Activated naive CD4-positive, alpha-beta T cell treated with anti-CD3 and anti-CD28 coated beads, Interleukin-2, amount 50 U/mL, for 72 hours (primary cell): ENCODE measurements at regions not wholly inside any gene's neighbourhood (a gene's known extent, or its start where the extent isn't known, plus 50 kb on each side); places are given as distances from the start of the nearest gene placed in this dataset.

Experiments
- ATAC-seq, 2 donors: fragments of 150-1000 bp; cut with Tn5 transposase; 2 replicates each; pipeline ENCODE4 v1.10.0; 2021; ENCODE audit warnings: mild to moderate bottlenecking in 2 of 2, moderate library complexity in 2 of 2
- DNase-seq, 2 donors: peaks; one replicate each; pipeline ENCODE4 v3.0.0; 2021 to 2022; ENCODE audit warnings: low spot score in 2 of 2
- H3K27ac Mint-ChIP-seq, 2 donors: one replicate each; pipeline ENCODE4 v1.8.0; 2022; ENCODE audit warnings: mild to moderate bottlenecking in 2 of 2, mixed read lengths in 2 of 2
- H3K36me3 Mint-ChIP-seq, 2 donors: one replicate each; pipeline ENCODE4 v1.8.0; 2022; ENCODE audit warnings: mixed read lengths in 2 of 2
- H3K9me3 Mint-ChIP-seq, 2 donors: one replicate each; pipeline ENCODE4 v1.8.0; 2022; ENCODE audit warnings: mixed read lengths in 2 of 2

GRCh38 chr3:99021466-99021865, 120.0 kb upstream of the DCBLD2 start:
- H3K9me3 Mint-ChIP-seq: no peaks in the 10 kb centered on the region
- H3K27ac Mint-ChIP-seq: no peak overlapping the region
- H3K36me3 Mint-ChIP-seq: no peaks in the 10 kb centered on the region
- no peak for DNase-seq
- ATAC-seq: no peak

GRCh38 chr3:99016452-99016851, 115.0 kb upstream of the DCBLD2 start:
- no peak overlapping the region for H3K27ac Mint-ChIP-seq
- DNase-seq (no peak), ATAC-seq (no peak)
- no peaks in the 10 kb centered on the region for H3K36me3 Mint-ChIP-seq
- no peaks in the 10 kb centered on the region for H3K9me3 Mint-ChIP-seq

GRCh38 chr3:99013777-99014315, 112.4 kb upstream of the DCBLD2 start:
- ATAC-seq: no peak
- Mint-ChIP-seq H3K27ac (no peak overlapping the region), H3K36me3 (no peaks in the 10 kb centered on the region), H3K9me3 (no peaks in the 10 kb centered on the region)
- no peak for DNase-seq

- Mint-ChIP-seq H3K27ac (no peak overlapping the region), H3K9me3 (no peaks in the 10 kb centered on the region), H3K36me3 (no peaks in the 10 kb centered on the region)
- DNase-seq (no peak), ATAC-seq (no peak)
These were observed 111.6 kb upstream of the DCBLD2 start for GRCh38 chr3:99013077-99013476.

GRCh38 chr3:99012051-99012450, 110.6 kb upstream of the DCBLD2 start:
- no peak overlapping the region for H3K27ac Mint-ChIP-seq
- no peaks in the 10 kb centered on the region for H3K9me3 Mint-ChIP-seq
- H3K36me3 Mint-ChIP-seq: no peaks in the 10 kb centered on the region
- ATAC-seq: no peak
- DNase-seq: no peak

- Mint-ChIP-seq H3K27ac (no peak overlapping the region), H3K36me3 (no peaks in the 10 kb centered on the region), H3K9me3 (no peaks in the 10 kb centered on the region)
- no peak for ATAC-seq
- no peak for DNase-seq
These were observed 108.4 kb upstream of the DCBLD2 start for GRCh38 chr3:99009851-99010250.

- ATAC-seq (no peak), DNase-seq (no peak)
- no peak overlapping the region for H3K27ac Mint-ChIP-seq
- H3K9me3 Mint-ChIP-seq: peaks cover 0 to 4% of the 10 kb centered on the region in 2 donors
- no peaks in the 10 kb centered on the region for H3K36me3 Mint-ChIP-seq
These were observed 105.2 kb upstream of the DCBLD2 start for GRCh38 chr3:99006686-99007085.

- DNase-seq (no peak), ATAC-seq (no peak)
- Mint-ChIP-seq H3K9me3 (peaks cover 0 to 4% of the 10 kb centered on the region in 2 donors), H3K27ac (no peak overlapping the region), H3K36me3 (no peaks in the 10 kb centered on the region)
These were observed 98.2 kb upstream of the DCBLD2 start for GRCh38 chr3:98999675-99000074.

- no peaks in the 10 kb centered on the region for H3K36me3 Mint-ChIP-seq
- peaks cover 0 to 5% of the 10 kb centered on the region in 2 donors for H3K9me3 Mint-ChIP-seq
- H3K27ac Mint-ChIP-seq: no peak overlapping the region
- DNase-seq: no peak
- no peak for ATAC-seq
These were observed 92.8 kb upstream of the DCBLD2 start for GRCh38 chr3:98994128-98994762.

GRCh38 chr3:98991393-98991792, 89.9 kb upstream of the DCBLD2 start:
- DNase-seq: no peak
- Mint-ChIP-seq H3K27ac (no peak overlapping the region), H3K9me3 (peaks cover 0 to 5% of the 10 kb centered on the region in 2 donors), H3K36me3 (no peaks in the 10 kb centered on the region)
- no peak for ATAC-seq

GRCh38 chr3:98990657-98991056, 89.2 kb upstream of the DCBLD2 start:
- peaks cover 0 to 5% of the 10 kb centered on the region in 2 donors for H3K9me3 Mint-ChIP-seq
- no peak for DNase-seq
- no peaks in the 10 kb centered on the region for H3K36me3 Mint-ChIP-seq
- ATAC-seq: no peak
- no peak overlapping the region for H3K27ac Mint-ChIP-seq

- DNase-seq: no peak
- Mint-ChIP-seq H3K27ac (no peak overlapping the region), H3K36me3 (no peaks in the 10 kb centered on the region), H3K9me3 (no peaks in the 10 kb centered on the region)
- no peak for ATAC-seq
These were observed 84.6 kb upstream of the DCBLD2 start for GRCh38 chr3:98986073-98986472.

- no peak for ATAC-seq
- DNase-seq: no peak
- H3K27ac Mint-ChIP-seq: no peak overlapping the region
- H3K9me3 Mint-ChIP-seq: no peaks in the 10 kb centered on the region
- H3K36me3 Mint-ChIP-seq: no peaks in the 10 kb centered on the region
These were observed 83.9 kb upstream of the DCBLD2 start for GRCh38 chr3:98985431-98985830.

GRCh38 chr3:98984024-98984423, 82.5 kb upstream of the DCBLD2 start:
- Mint-ChIP-seq H3K27ac (no peak overlapping the region), H3K9me3 (no peaks in the 10 kb centered on the region), H3K36me3 (no peaks in the 10 kb centered on the region)
- DNase-seq (no peak), ATAC-seq (no peak)

GRCh38 chr3:98982351-98982750, 80.9 kb upstream of the DCBLD2 start:
- Mint-ChIP-seq H3K27ac (no peak overlapping the region), H3K36me3 (no peaks in the 10 kb centered on the region), H3K9me3 (no peaks in the 10 kb centered on the region)
- DNase-seq (no peak), ATAC-seq (no peak)

GRCh38 chr3:98980915-98981596, 79.6 kb upstream of the DCBLD2 start:
- Mint-ChIP-seq H3K9me3 (no peaks in the 10 kb centered on the region), H3K27ac (no peak overlapping the region), H3K36me3 (peaks cover 0 to 6% of the 10 kb centered on the region in 2 donors)
- DNase-seq (no peak), ATAC-seq (peak; percentile 81 to 84)

GRCh38 chr3:98979296-98979695, 77.8 kb upstream of the DCBLD2 start:
- Mint-ChIP-seq H3K36me3 (peaks cover 0 to 6% of the 10 kb centered on the region in 2 donors), H3K27ac (no peak overlapping the region), H3K9me3 (no peaks in the 10 kb centered on the region)
- no peak for DNase-seq
- ATAC-seq: no peak
